ENCODE measurements at regions not wholly inside any gene's neighbourhood (a gene's known extent, or its start where the extent isn't known, plus 50 kb on each side); places are given as distances from the start of the nearest gene placed in this dataset.
"Not testable (repeated sequence)": the region's sequence is repeated elsewhere in the genome, so short reads cannot be mapped to it uniquely, and the experiment has no call there.

- DNase-seq (ENCODE audit: low read depth in 3 of 3, low spot score in 1 of 3) = no peak
Observed at GRCh38 chr17:34054495-34054894, 200.6 kb upstream of the CCL2 start.

DNA sequence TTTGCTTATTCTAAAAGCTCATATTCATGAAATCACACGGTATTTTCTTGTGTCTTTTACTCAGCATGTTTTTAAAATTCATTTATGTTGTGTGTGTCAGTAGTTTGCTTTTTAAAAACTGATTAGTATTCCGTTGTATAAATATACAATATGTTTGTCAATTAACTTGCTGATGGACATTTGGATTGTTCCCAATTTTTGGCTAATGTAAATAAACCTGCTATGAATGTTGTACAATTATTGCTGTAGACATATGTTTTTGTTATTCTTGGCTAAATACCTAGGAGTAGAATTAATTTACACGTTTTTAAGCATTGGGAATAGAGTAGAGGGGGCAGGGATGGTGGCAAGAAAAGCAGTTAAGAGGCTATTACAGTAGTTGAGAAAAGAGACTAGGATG is 199.5 kb upstream of the CCL2 start:
- DNase-seq (ENCODE audit: low read depth in 3 of 3, low spot score in 1 of 3) = no peak

DNA sequence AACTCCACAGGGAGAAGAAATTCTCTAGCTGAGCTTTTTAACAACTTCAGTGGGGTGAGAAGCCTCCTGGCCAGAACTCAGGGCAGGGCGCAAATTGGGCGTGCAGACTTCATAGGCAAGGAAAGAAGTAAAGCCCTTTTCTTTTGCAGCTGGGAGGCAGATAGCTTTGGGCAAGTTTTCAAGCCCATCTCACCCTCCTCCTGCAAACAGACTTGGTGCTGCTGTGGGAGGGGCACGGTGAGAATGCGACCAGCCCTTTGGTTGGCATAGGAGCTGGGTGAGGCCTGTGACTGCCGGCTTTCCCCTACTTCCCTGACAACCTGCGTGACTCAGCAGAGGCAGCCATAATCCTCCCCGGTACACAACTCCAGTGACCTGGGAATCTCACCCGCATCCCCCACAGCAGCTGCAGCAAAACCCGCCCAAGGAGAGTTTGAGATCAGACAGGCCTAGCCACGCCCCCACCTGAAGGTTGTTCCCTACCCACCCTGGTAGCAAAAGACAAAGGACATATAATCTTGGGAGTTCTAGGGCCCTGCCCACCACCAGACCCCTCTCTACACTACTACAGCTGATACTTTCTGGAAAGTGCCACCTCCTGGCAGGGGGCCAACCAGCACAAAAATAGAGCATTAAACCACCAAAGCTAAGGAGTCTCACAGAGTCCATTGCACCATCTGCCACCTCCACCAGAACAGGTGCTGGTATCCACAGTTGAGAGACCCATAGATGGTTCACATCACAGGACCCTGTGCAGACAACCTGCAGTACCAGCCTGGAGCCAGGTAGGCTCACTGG is 195.5 kb upstream of the CCL2 start:
- no peak for DNase-seq (ENCODE audit: low read depth in 3 of 3, low spot score in 1 of 3)

DNA sequence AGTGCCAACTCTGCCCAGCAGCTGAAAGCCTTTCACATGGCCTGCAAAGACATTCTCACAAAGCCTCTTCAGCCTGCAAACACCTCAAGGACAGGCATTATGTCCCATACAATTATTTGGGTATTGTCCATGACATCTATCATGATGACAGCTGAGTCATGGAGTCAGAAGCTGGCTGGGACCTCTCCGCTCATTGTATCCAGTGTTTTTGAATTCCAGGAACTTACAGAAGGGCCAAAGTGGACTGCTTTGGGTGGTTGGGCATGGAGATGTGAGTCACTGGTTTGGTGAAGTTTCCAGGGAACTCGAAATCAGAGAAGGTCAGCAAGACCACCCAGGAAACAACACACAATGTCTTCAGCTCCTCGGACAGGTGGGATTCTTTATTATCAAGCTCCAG is 188.6 kb upstream of the CCL2 start:
- DNase-seq (ENCODE audit: low read depth in 3 of 3, low spot score in 1 of 3) = no peak

GRCh38 chr17:34067011-34067410 is 188.1 kb upstream of the CCL2 start:
- no peak for DNase-seq (ENCODE audit: low read depth in 3 of 3, low spot score in 1 of 3)

- no peak for DNase-seq (ENCODE audit: low read depth in 3 of 3, low spot score in 1 of 3)
Observed at GRCh38 chr17:34068571-34068970, 186.5 kb upstream of the CCL2 start.

- DNase-seq (ENCODE audit: low read depth in 3 of 3, low spot score in 1 of 3) = no peak
Observed at GRCh38 chr17:34070712-34071111, 184.4 kb upstream of the CCL2 start.

DNA sequence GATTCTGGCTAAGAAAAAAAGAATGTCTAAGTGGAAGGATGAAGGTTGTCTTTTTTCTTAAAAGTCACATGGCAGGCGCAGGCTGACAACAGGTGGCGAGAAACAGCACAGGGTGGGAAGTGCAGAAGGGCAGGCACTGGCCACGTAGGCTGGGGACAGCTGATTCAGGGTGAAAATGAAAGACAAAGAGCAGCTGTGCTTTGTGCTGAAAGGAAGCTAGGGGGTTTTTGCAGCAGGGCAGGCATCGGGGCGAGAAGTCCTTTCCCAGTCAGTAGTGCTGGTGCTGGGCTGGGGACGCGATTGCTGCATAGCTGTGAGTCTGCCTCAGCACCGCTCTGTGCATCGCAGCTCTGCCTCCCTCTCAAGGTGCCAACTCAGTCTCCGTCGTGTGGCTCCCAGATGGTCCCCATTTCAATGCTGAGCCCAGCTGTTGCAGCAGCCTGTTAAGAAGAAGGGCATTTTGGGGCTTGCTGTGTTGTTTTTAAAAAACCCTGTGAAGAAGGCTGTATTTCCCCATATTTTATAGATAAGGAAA is 183.1 kb upstream of the CCL2 start:
- no peak for DNase-seq (ENCODE audit: low read depth in 3 of 3, low spot score in 1 of 3)

- DNase-seq (ENCODE audit: low read depth in 3 of 3, low spot score in 1 of 3) = no peak
Observed at GRCh38 chr17:34075076-34075475, 180.0 kb upstream of the CCL2 start.

DNA sequence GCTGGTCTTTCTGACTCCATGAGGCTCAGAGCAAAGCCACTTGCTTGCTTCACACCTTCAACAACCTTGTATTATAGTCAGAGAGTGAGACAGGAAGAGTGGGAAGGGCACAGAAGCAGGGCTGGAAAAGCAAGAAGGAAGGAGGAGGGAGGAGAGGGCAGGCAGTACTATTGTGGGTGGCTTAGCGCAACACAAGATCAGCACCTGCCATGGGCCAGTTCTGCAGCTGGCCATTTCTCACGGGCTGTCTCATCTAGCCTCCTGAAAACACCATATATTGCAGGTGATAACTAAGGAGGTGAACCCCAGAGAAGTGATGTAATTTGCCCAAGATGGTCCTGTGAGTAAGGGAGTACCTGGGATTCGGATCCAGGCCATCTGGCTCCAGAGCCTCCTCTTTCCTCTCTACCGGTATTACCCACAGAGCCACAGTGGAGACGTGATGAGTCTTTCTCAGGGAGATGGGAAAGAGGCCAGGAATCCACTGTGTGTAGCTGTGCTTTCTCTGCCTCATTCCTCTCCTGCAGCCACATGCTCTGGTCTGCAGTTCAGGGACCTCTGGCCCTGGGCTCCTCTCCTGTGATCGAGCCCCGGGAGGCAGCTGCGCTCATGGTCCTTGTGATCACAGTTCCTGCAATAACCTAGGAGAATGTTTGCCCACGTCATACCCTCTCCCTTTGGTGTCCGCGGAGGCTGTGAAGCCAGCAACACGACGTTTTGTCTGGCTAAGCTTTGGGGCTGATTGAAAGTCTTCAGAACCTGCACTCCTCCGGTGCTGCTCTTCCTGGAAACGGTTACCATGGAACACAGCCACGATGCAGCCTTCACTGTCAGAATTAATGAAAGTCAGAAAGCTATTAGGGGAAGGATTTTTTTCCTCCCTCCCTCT is 178.1 kb upstream of the CCL2 start:
- no peak for DNase-seq (ENCODE audit: low read depth in 3 of 3, low spot score in 1 of 3)

GRCh38 chr17:34081269-34081668 is 173.8 kb upstream of the CCL2 start:
- no peak for DNase-seq (ENCODE audit: low read depth in 3 of 3, low spot score in 1 of 3)

GRCh38 chr17:34082404-34082803 is 172.7 kb upstream of the CCL2 start:
- no peak for DNase-seq (ENCODE audit: low read depth in 3 of 3, low spot score in 1 of 3)

DNA sequence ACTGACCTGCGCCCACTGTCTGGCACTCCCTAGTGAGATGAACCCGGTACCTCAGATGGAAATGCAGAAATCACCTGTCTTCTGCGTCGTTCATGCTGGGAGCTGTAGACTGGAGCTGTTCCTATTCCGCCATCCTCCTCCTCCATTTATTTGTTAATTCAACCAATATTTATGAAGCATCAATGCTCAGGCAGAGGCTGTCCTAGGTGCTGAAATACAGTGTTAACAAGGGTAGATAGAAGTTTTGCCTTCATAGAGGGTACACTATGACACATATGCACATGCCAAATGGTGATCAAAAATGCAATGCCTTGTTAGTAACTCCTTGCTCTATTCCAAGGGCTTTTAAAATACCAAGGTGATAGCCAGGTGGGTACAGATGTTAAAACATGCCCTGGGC is 166.0 kb upstream of the CCL2 start:
- not testable (repeated sequence) for DNase-seq (ENCODE audit: low read depth in 3 of 3, low spot score in 1 of 3)

DNA sequence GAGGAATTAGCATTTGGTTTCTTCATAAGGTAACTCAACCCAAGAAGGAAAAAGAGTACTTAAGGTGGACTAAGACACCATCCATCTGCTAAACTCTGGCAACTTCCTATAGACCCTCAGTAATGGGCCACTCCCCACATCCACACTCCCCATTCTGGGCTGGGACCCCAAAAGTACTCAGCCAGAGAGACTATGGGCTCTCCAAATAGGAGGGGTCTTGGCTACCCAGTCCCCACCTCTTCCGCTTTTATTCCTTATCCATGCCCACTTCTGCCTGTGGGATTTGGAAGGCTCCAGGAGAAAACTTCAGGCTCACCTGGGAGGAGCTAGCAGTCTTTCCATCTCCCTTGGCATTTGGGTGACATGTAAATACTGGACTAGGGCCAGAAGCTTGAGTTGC is 164.5 kb upstream of the CCL2 start:
- no peak for DNase-seq (ENCODE audit: low read depth in 3 of 3, low spot score in 1 of 3)

DNA sequence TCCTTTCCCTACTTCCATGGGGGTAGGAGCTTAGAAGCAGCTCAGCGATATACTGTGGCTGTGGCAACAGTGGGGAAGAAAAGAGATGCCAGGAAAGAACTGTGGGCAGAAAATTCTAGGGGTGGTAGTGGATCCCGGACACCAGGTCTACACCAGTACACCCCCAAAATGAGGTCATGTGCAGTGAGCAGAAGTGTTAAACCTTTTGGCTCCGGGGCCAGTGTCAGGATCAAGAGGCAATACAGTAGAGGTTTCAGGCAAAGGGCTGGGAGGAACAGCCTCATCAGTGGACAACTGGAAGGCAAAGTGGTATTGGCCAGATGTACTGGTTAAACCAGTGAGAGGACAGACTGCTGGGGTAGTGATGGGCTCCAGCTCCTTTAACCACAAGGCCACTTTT is 163.1 kb upstream of the CCL2 start:
- no peak for DNase-seq (ENCODE audit: low read depth in 3 of 3, low spot score in 1 of 3)

DNA sequence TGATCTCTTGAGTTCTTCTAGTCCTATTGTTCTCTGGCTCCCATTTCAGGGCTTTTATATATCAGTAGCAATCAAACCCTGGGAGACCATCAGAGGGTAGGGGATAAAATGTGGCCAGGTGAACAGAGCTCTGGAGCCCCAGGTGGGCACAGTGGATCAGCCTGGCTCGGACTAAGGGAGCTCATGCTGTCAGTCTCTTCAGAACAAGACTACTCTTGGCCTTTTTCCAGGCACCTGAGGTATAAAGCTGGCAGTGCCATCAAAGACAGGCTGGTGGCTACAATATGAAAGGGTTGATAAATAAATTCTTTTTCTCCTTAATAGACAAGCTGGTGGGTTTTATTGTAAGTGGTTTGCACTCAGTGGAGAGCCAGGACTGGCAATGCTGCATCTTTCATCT is 160.0 kb upstream of the CCL2 start:
- DNase-seq (ENCODE audit: low read depth in 3 of 3, low spot score in 1 of 3) = no peak

DNA sequence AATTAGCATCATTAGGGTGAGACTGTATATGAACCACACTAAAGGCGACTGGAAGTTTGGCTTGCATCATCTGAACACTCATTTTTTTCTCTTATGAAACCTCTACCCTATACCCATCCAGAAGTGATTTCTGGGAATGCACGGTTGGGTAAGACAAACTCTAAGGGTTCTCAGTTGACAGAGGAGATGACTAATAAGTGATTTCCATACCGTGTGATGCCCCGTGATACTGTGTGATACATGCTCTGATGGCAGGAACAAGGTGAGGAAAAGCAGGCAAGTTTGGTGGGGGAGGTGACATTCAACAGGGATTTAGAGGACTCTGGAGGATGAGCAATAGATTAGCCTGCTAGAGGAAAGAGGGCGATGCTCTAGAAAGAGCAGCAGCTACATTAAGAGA is 156.4 kb upstream of the CCL2 start:
- no peak for DNase-seq (ENCODE audit: low read depth in 3 of 3, low spot score in 1 of 3)

DNA sequence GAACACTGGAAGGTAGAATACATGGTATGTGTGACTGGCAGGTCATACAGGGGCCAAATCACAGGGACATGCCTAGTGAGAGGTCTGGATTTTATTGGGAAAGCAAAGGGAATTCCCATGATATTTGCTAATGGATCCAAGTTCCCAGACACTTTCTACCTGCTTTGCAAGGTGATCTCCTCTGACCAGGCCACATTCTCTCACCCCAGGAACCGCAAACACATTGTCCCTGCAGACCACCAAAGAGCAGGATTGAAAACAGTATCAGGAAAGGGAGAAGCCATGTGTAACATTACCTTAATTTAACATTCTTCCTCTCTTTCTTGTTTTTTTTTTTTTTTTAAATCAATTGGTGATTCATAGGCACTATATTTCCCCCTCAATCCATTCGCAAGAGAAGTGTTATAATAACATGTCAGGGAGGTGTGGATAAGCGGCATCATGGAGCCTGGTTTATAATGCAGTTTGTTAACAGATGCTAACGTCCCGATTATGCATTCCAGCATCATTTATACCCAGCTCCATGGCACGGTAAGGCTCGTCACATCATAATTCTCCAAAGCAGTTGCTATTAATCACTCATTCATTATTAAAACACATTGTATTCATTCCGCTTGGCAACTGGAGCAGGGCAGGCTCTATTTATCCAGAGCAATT is 155.1 kb upstream of the CCL2 start:
- no peak for DNase-seq (ENCODE audit: low read depth in 3 of 3, low spot score in 1 of 3)

DNA sequence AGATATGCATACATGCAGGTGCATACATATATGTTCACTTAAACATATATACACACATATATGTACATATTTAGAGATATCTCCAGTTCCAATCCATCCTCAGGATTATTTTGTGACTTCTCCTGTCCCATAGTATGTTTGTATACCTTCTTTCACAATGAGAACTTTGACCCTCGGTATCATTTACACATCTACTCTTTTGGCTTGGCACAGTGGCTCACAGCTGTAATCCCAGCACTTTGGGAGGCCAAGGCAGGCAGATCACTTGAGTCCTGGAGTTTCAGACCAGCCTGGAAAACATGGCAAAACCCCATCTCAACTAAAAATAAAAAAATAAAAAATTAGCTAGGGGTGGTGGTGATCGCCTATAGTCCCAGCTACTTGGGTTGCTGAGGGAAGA is 148.1 kb upstream of the CCL2 start:
- no peak for DNase-seq (ENCODE audit: low read depth in 3 of 3, low spot score in 1 of 3)

DNA sequence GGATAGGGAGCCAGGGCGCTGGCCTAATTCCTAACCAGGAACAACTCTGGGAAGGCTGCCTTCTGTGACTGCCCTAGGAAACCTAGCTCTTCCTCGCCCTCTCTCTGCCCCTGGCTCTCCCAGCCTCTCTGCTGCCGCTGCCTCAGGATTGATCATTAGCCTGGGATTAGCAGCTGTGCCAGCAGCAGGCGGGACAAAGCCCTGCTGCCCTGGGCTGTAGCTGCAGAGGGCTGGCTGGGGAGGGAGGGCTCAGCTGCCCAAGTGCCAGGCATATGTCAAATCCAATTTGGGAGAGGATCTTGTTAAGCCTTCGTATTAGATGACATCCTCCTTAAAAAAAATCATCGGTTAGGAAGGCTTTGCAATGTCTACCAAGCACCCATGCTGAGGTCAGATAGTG is 144.8 kb upstream of the CCL2 start:
- DNase-seq (ENCODE audit: low read depth in 3 of 3, low spot score in 1 of 3) = no peak

- DNase-seq (ENCODE audit: low read depth in 3 of 3, low spot score in 1 of 3) = no peak
Observed at GRCh38 chr17:34113089-34113488, 142.0 kb upstream of the CCL2 start.

GRCh38 chr17:34114174-34114573 is 140.9 kb upstream of the CCL2 start:
- no peak for DNase-seq (ENCODE audit: low read depth in 3 of 3, low spot score in 1 of 3)

Measured in stimulated activated CD4-positive, alpha-beta T cell treated with anti-CD3 and anti-CD28 coated beads, TNF-alpha, amount 100 ng/mL, for 1 hour (primary cell).